ENCODE measurements at regions not wholly inside any gene's neighbourhood (a gene's known extent, or its start where the extent isn't known, plus 50 kb on each side); places are given as distances from the start of the nearest gene placed in this dataset.

DNA sequence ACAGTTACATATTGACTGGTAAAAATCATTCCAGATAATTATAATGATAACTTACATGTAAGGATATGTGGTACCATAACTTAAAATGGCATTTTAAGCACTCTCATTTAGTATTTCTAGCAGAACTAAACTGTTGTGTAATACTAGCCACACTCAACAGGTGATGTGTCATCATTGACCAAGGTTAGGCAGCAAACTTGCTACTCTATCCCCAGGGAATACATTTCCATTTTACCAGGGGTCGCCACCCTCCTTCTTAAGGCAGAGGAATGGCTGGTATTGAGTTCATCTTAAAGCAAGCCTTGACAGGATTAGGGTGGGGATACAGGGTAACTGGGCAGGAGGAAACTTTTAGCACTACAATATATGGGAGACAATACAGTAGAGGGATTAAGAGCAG is 259.8 kb upstream of the CAMK1G start:
- no peak for TF ChIP-seq EZH2 (IDR thresholded peaks at IDR 0.05; ENCODE audit: borderline replicate concordance, low read depth, low read length, severe bottlenecking)
- TF ChIP-seq, protein P1, sequence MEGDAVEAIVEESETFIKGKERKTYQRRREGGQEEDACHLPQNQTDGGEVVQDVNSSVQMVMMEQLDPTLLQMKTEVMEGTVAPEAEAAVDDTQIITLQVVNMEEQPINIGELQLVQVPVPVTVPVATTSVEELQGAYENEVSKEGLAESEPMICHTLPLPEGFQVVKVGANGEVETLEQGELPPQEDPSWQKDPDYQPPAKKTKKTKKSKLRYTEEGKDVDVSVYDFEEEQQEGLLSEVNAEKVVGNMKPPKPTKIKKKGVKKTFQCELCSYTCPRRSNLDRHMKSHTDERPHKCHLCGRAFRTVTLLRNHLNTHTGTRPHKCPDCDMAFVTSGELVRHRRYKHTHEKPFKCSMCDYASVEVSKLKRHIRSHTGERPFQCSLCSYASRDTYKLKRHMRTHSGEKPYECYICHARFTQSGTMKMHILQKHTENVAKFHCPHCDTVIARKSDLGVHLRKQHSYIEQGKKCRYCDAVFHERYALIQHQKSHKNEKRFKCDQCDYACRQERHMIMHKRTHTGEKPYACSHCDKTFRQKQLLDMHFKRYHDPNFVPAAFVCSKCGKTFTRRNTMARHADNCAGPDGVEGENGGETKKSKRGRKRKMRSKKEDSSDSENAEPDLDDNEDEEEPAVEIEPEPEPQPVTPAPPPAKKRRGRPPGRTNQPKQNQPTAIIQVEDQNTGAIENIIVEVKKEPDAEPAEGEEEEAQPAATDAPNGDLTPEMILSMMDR (IDR thresholded peaks at IDR 0.05; ENCODE audit: borderline replicate concordance, extremely low read depth, low read length, poor library complexity, severe bottlenecking), result no peak
- no peak overlapping the region for H3K4me2 ChIP-seq (ENCODE audit: insufficient read depth, low read length)
- no peaks in the 10 kb centered on the region for H3K9me3 ChIP-seq (ENCODE audit: insufficient read depth, low read length, severe bottlenecking)
- no peaks in the 10 kb centered on the region for H3K4me1 ChIP-seq (ENCODE audit: insufficient read depth, low read length)
- no peak overlapping the region for H2AFZ ChIP-seq (ENCODE audit: low read depth, low read length)
- no peaks in the 10 kb centered on the region for H3K79me2 ChIP-seq (ENCODE audit: insufficient read depth, low read length)
- no peaks in the 10 kb centered on the region for H3K27me3 ChIP-seq (ENCODE audit: insufficient read depth, low read length, poor library complexity)
- no peaks in the 10 kb centered on the region for H3K36me3 ChIP-seq (ENCODE audit: insufficient read depth, low read length)
- H4K20me1 ChIP-seq (ENCODE audit: insufficient read depth, low read length), result no peaks in the 10 kb centered on the region
- no peak overlapping the region for H3K4me3 ChIP-seq (ENCODE audit: low read depth in 1 of 2, low read length in 2 of 2)
- ATAC-seq (ENCODE audit: insufficient read depth, low read depth) (no peak), DNase-seq (no peak)
- H3K27ac ChIP-seq (ENCODE audit: low read length), result no peak overlapping the region
- no peak overlapping the region for H3K9ac ChIP-seq (ENCODE audit: low read depth, low read length)

DNA sequence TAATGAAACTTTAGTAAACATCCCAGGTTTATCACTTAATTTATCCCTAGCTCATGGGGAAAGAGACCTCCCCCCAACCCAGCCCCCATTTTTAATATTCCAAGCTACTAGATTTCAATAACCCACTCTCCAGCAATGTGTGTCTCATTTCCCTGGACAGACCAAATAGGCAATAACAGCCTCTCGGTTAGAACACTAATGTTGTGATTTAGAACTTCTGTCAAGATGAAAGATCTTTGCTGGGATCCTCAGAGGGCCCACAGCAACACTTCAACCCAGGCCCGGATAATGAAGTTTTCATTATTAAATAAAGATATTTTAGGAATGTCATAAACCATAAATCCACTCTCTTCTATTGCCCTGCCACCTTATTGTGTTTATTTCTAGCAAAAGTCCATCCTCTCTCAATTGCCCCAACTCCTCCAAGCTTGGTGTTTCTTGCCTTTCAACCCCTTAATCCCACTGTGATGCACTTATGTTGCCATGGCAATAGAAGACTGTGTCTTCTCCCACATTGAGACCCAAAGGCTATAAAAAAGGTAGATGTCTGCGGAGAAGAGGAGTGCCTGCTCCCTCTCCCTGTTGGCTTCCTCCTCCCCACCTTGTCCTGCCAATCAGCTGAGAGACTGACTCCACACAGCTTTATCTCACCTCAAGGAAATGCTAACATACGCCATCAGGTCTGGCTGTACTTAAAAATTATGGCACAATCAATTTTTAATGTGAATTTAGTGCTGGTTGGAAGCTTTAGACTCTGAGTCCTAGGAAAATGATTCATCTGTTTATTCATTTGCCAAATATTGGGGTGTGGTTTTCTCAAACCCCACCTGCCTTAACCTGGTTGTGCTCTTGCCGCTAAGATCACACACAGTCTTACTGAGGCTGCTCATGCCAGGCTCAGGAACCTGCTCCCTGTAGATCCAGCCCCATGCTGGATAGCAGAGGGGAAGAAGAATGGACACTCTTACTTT is 258.3 kb upstream of the CAMK1G start:
- no peaks in the 10 kb centered on the region for H3K79me2 ChIP-seq (ENCODE audit: insufficient read depth, low read length)
- peaks cover 2% of the 10 kb centered on the region for H3K27me3 ChIP-seq (ENCODE audit: insufficient read depth, low read length, poor library complexity)
- H2AFZ ChIP-seq (ENCODE audit: low read depth, low read length), result no peak overlapping the region
- ATAC-seq (ENCODE audit: insufficient read depth, low read depth) (no peak), DNase-seq (no peak)
- no peaks in the 10 kb centered on the region for H4K20me1 ChIP-seq (ENCODE audit: insufficient read depth, low read length)
- TF ChIP-seq, protein P1 (IDR thresholded peaks at IDR 0.05; ENCODE audit: borderline replicate concordance, extremely low read depth, low read length, poor library complexity, severe bottlenecking), result no peak
- no peak for TF ChIP-seq EZH2 (IDR thresholded peaks at IDR 0.05; ENCODE audit: borderline replicate concordance, low read depth, low read length, severe bottlenecking)
- H3K4me3 ChIP-seq (ENCODE audit: low read depth in 1 of 2, low read length in 2 of 2), result no peak overlapping the region
- H3K4me2 ChIP-seq (ENCODE audit: insufficient read depth, low read length), result no peak overlapping the region
- H3K4me1 ChIP-seq (ENCODE audit: insufficient read depth, low read length), result no peaks in the 10 kb centered on the region
- H3K9ac ChIP-seq (ENCODE audit: low read depth, low read length), result no peak overlapping the region
- no peaks in the 10 kb centered on the region for H3K9me3 ChIP-seq (ENCODE audit: insufficient read depth, low read length, severe bottlenecking)
- no peaks in the 10 kb centered on the region for H3K36me3 ChIP-seq (ENCODE audit: insufficient read depth, low read length)
- no peak overlapping the region for H3K27ac ChIP-seq (ENCODE audit: low read length)

DNA sequence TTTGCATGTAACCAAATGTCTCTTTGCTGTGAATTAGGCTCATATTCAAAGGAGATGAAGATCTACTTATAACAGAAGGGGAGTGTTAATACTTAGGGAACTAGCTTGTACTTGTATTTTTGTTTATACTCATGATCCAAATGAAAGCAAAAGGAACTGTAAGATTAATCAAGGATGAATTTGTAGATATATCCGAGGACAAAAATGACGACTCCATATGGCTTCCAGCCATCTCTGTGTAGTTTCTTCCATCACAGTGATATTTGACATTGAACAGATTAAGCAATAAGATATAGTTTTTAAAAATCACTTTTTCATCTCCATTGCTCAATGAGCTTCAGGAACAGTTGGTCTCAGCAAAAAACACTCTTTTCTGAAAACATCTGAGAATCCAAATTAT is 257.4 kb upstream of the CAMK1G start:
- H2AFZ ChIP-seq (ENCODE audit: low read depth, low read length), result no peak overlapping the region

More for the DNA sequence above, 257.4 kb upstream of the CAMK1G start:
- no peaks in the 10 kb centered on the region for H3K4me1 ChIP-seq (ENCODE audit: insufficient read depth, low read length)
- peaks cover 4% of the 10 kb centered on the region for H3K27me3 ChIP-seq (ENCODE audit: insufficient read depth, low read length, poor library complexity)
- no peak overlapping the region for H3K27ac ChIP-seq (ENCODE audit: low read length)
- no peak for ATAC-seq (ENCODE audit: insufficient read depth, low read depth)
- H3K4me2 ChIP-seq (ENCODE audit: insufficient read depth, low read length), result no peak overlapping the region
- no peak for TF ChIP-seq EZH2 (IDR thresholded peaks at IDR 0.05; ENCODE audit: borderline replicate concordance, low read depth, low read length, severe bottlenecking)
- TF ChIP-seq, protein P1 (IDR thresholded peaks at IDR 0.05; ENCODE audit: borderline replicate concordance, extremely low read depth, low read length, poor library complexity, severe bottlenecking), result no peak
- DNase-seq, result no peak
- no peaks in the 10 kb centered on the region for H3K79me2 ChIP-seq (ENCODE audit: insufficient read depth, low read length)
- no peaks in the 10 kb centered on the region for H3K9me3 ChIP-seq (ENCODE audit: insufficient read depth, low read length, severe bottlenecking)
- no peak overlapping the region for H3K9ac ChIP-seq (ENCODE audit: low read depth, low read length)
- no peak overlapping the region for H3K4me3 ChIP-seq (ENCODE audit: low read depth in 1 of 2, low read length in 2 of 2)
- H3K36me3 ChIP-seq (ENCODE audit: insufficient read depth, low read length), result no peaks in the 10 kb centered on the region
- H4K20me1 ChIP-seq (ENCODE audit: insufficient read depth, low read length), result no peaks in the 10 kb centered on the region

All from DND-41 (cell line).